Mesenchymal stem cell (in vitro differentiated cells and primary cell): ENCODE measurements at regions not wholly inside any gene's neighbourhood (a gene's known extent, or its start where the extent isn't known, plus 50 kb on each side); places are given as distances from the start of the nearest gene placed in this dataset.
A peak's percentile ranks its signal among the peaks of the same experiment; 100 is the strongest.

ENCODE experiments used
- DNase-seq: peaks from one replicate; pipeline ENCODE4 v3.0.0-alpha.2; 2013
- H2AFZ ChIP-seq: one replicate; pipeline ENCODE4 v1.6.1; 2013; ENCODE audit warnings: low read depth, mild to moderate bottlenecking, control low read depth, inconsistent platforms, low read length, moderate library complexity
- H2AK5ac ChIP-seq: 2 replicates; pipeline ENCODE4 v1.6.1; 2013; ENCODE audit warnings: low read length, moderate library complexity, mild to moderate bottlenecking, inconsistent platforms; ENCODE audit not compliant: severe bottlenecking
- H2BK120ac ChIP-seq: one replicate; pipeline ENCODE4 v1.6.1; 2013; ENCODE audit warnings: low read depth, mild to moderate bottlenecking, inconsistent platforms, low read length, moderate library complexity
- H2BK12ac ChIP-seq, 2 experiments: one replicate each; pipeline ENCODE4 v1.6.1; 2013; ENCODE audit warnings: inconsistent platforms in 2 of 2, low read length in 2 of 2, mild to moderate bottlenecking in 2 of 2, moderate library complexity in 2 of 2, control low read depth in 1 of 2
- H2BK15ac ChIP-seq: one replicate; pipeline ENCODE4 v1.6.1; 2013; ENCODE audit warnings: mild to moderate bottlenecking, low read depth, inconsistent platforms; ENCODE audit not compliant: poor library complexity, severe bottlenecking
- H2BK5ac ChIP-seq: 2 replicates; pipeline ENCODE4 v1.6.1; 2013; ENCODE audit warnings: low read depth, mild to moderate bottlenecking, low read length, control low read depth, inconsistent platforms; ENCODE audit not compliant: poor library complexity, severe bottlenecking
- H3K14ac ChIP-seq, 2 experiments: one replicate each; pipeline ENCODE4 v1.6.1; 2013; ENCODE audit warnings: inconsistent platforms in 2 of 2, low read length in 2 of 2, control low read depth in 1 of 2, mild to moderate bottlenecking in 1 of 2, moderate library complexity in 1 of 2
- H3K18ac ChIP-seq, 2 experiments: one replicate each; pipeline ENCODE4 v1.6.1; 2013; ENCODE audit warnings: inconsistent platforms in 2 of 2, low read length in 2 of 2, control low read depth in 1 of 2, low read depth in 1 of 2, mild to moderate bottlenecking in 1 of 2
- H3K23ac ChIP-seq, 2 experiments: one replicate each; pipeline ENCODE4 v1.6.1; 2013; ENCODE audit warnings: inconsistent platforms in 2 of 2, low read length in 2 of 2, mild to moderate bottlenecking in 2 of 2, moderate library complexity in 2 of 2, control low read depth in 1 of 2
- H3K27ac ChIP-seq: 2 replicates; pipeline ENCODE4 v1.5.1; 2013; ENCODE audit warnings: mild to moderate bottlenecking, moderate library complexity, low read length, control low read depth, inconsistent platforms; ENCODE audit not compliant: poor library complexity, severe bottlenecking
- H3K27me3 ChIP-seq, 2 experiments: 2 replicates each; pipeline versions ENCODE4 v1.6.1 to v1.7.0; 2013; ENCODE audit warnings: low read length in 2 of 2, mild to moderate bottlenecking in 2 of 2, moderate library complexity in 2 of 2, control low read depth in 1 of 2, inconsistent platforms in 1 of 2; ENCODE audit not compliant: control insufficient read depth in 1 of 2, insufficient read depth in 1 of 2
- H3K36me3 ChIP-seq, 2 experiments: 2 replicates each; pipeline versions ENCODE4 v1.6.1 to v1.7.0; 2013; ENCODE audit warnings: low read length in 2 of 2, control low read depth in 1 of 2, inconsistent platforms in 1 of 2, low read depth in 1 of 2, mild to moderate bottlenecking in 1 of 2; ENCODE audit not compliant: insufficient read depth in 2 of 2, control insufficient read depth in 1 of 2
- H3K4ac ChIP-seq, 2 experiments: one replicate each; pipeline ENCODE4 v1.6.1; 2013; ENCODE audit warnings: inconsistent platforms in 2 of 2, low read length in 2 of 2, mild to moderate bottlenecking in 2 of 2, moderate library complexity in 2 of 2, control low read depth in 1 of 2, low read depth in 1 of 2
- H3K4me1 ChIP-seq: 2 replicates; pipeline ENCODE4 v1.6.1; 2013; ENCODE audit warnings: low read depth, low read length, control low read depth; ENCODE audit not compliant: control insufficient read depth, insufficient read depth
- H3K4me2 ChIP-seq: 2 replicates; pipeline ENCODE4 v1.6.1; 2013; ENCODE audit warnings: low read length, mild to moderate bottlenecking, inconsistent platforms; ENCODE audit not compliant: poor library complexity, severe bottlenecking
- H3K4me3 ChIP-seq, 2 experiments: 2 replicates each; pipeline versions ENCODE4 v1.5.1 to v1.7.0; 2013; ENCODE audit warnings: low read length in 2 of 2, mild to moderate bottlenecking in 2 of 2, control low read depth in 1 of 2, low read depth in 1 of 2; ENCODE audit not compliant: insufficient read depth in 1 of 2
- H3K79me1 ChIP-seq: replicated peaks from 2 replicates; pipeline ENCODE4 v1.6.1; 2013; ENCODE audit warnings: mild to moderate bottlenecking, control low read depth, low read length, inconsistent platforms; ENCODE audit not compliant: poor library complexity, severe bottlenecking
- H3K9ac ChIP-seq: 2 replicates; pipeline ENCODE4 v1.7.0; 2013; ENCODE audit warnings: mild to moderate bottlenecking, low read length, moderate library complexity
- H3K9me3 ChIP-seq: 2 replicates; pipeline ENCODE4 v1.7.0; 2013; ENCODE audit warnings: mild to moderate bottlenecking, low read length; ENCODE audit not compliant: control insufficient read depth
- H4K8ac ChIP-seq: one replicate; pipeline ENCODE4 v1.6.1; 2013; ENCODE audit warnings: inconsistent platforms, mild to moderate bottlenecking, low read length, moderate library complexity
- H4K91ac ChIP-seq: one replicate; pipeline ENCODE4 v1.6.1; 2013; ENCODE audit warnings: mild to moderate bottlenecking, low read length, inconsistent platforms
- WGBS: methylation state at CpG from one replicate; pipeline ENCODE4 v1.1.7; 2013; ENCODE audit warnings: mixed read lengths; 5-methylcytosine and 5-hydroxymethylcytosine counted together

GRCh38 chr17:77312786-77313599, 172.2 kb downstream of the SEC14L1 start:
- H2BK120ac ChIP-seq = peak overlapping the region; percentile 59
- peak overlapping the region; percentile 40 to 45 for H2BK12ac ChIP-seq
- 77% methylated on average over 23 of the region's 23 CpGs for WGBS
- peak overlapping the region; percentile 24 for H2BK5ac ChIP-seq
- peak overlapping the region in 1 of 2 experiments; percentile 33 for H3K4me3 ChIP-seq
- no peaks in the 10 kb centered on the region for H3K9me3 ChIP-seq
- peak overlapping the region; percentile 33 to 56 for H3K18ac ChIP-seq
- H2BK15ac ChIP-seq = no peak overlapping the region
- peaks cover 20% of the 10 kb centered on the region for H3K79me1 ChIP-seq
- peaks cover 56% of the 10 kb centered on the region for H3K4me1 ChIP-seq
- H4K8ac ChIP-seq = peak overlapping the region; percentile 64
- peak overlapping the region; percentile 64 for H4K91ac ChIP-seq
- no peaks in the 10 kb centered on the region for H3K27me3 ChIP-seq
- H2AFZ ChIP-seq = no peak overlapping the region
- H3K4me2 ChIP-seq = peak overlapping the region; percentile 40
- peaks cover 0 to 40% of the 10 kb centered on the region in 2 experiments for H3K36me3 ChIP-seq
- peak overlapping the region; percentile 77 for H3K9ac ChIP-seq
- peak; percentile 67 for DNase-seq
- H3K4ac ChIP-seq = peak overlapping the region in 1 of 2 experiments; percentile 57
- H3K14ac ChIP-seq = peak overlapping the region in 1 of 2 experiments; percentile 58
- H3K27ac ChIP-seq = peak overlapping the region; percentile 87
- peak overlapping the region; percentile 50 for H2AK5ac ChIP-seq
- no peak overlapping the region for H3K23ac ChIP-seq

- H3K36me3 ChIP-seq = peaks cover 0 to 37% of the 10 kb centered on the region in 2 experiments
- 95% methylated on average over 7 of the region's 7 CpGs for WGBS
- no peak for DNase-seq
- H2BK12ac ChIP-seq = peak overlapping the region in 1 of 2 experiments; percentile 4
- peak overlapping the region; percentile 23 to 43 for H3K18ac ChIP-seq
- no peak overlapping the region for H3K23ac ChIP-seq
- peak overlapping the region; percentile 23 for H4K91ac ChIP-seq
- no peaks in the 10 kb centered on the region for H3K27me3 ChIP-seq
- peak overlapping the region; percentile 77 for H3K9ac ChIP-seq
- H2BK120ac ChIP-seq = peak overlapping the region; percentile 12
- no peak overlapping the region for H2BK5ac ChIP-seq
- peak overlapping the region in 1 of 2 experiments; percentile 2 for H3K4ac ChIP-seq
- H3K4me1 ChIP-seq = peaks cover 57% of the 10 kb centered on the region
- H4K8ac ChIP-seq = no peak overlapping the region
- no peak overlapping the region for H3K4me3 ChIP-seq
- H3K79me1 ChIP-seq = peaks cover 19% of the 10 kb centered on the region
- H2AFZ ChIP-seq = no peak overlapping the region
- no peaks in the 10 kb centered on the region for H3K9me3 ChIP-seq
- H2BK15ac ChIP-seq = no peak overlapping the region
- H2AK5ac ChIP-seq = peak overlapping the region; percentile 7
- no peak overlapping the region for H3K4me2 ChIP-seq
- no peak overlapping the region for H3K14ac ChIP-seq
- peak overlapping the region; percentile 87 for H3K27ac ChIP-seq
Observed at GRCh38 chr17:77313831-77314230, 173.1 kb downstream of the SEC14L1 start.

DNA sequence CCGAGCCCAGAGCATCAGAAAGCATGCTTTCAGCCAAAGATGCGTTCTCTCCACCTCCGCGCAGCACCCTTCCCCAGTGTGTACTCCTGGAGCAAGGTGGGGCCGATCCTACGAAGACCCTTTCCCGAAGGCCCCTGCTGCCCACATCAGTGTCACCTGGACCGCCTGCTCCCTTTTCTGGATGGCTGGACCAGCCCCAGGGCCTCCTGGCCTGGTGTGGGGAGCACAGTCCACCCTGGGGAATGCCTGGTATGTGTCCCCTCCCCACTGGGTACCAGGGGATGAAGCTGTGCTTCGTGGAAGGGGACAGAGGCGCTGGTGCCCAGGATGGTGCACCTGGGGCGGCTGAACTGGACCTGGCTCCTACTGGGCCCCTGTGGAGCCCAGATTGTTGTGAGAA, 173.8 kb downstream of the SEC14L1 start:
- Histone ChIP-seq H3K4me3 (no peak overlapping the region), H3K36me3 (peaks cover 0 to 36% of the 10 kb centered on the region in 2 experiments), H3K27me3 (no peaks in the 10 kb centered on the region), H2AK5ac (peak overlapping the region; percentile 93), H3K27ac (no peak overlapping the region), H3K4me2 (no peak overlapping the region), H3K23ac (no peak overlapping the region), H3K9me3 (no peaks in the 10 kb centered on the region), H3K9ac (peak overlapping the region; percentile 18), H3K79me1 (peaks cover 19% of the 10 kb centered on the region), H2BK5ac (no peak overlapping the region), H4K91ac (peak overlapping the region; percentile 84), H3K4me1 (peaks cover 57% of the 10 kb centered on the region), H2BK15ac (peak overlapping the region; percentile 92), H2AFZ (no peak overlapping the region), H4K8ac (peak overlapping the region; percentile 62), H2BK120ac (no peak overlapping the region), H3K14ac (peak overlapping the region in 1 of 2 experiments; percentile 68), H3K4ac (peak overlapping the region; percentile 6 to 20), H2BK12ac (peak overlapping the region in 1 of 2 experiments; percentile 91), H3K18ac (no peak overlapping the region)
- WGBS = 97% methylated on average over 11 of the region's 11 CpGs
- DNase-seq = no peak

DNA sequence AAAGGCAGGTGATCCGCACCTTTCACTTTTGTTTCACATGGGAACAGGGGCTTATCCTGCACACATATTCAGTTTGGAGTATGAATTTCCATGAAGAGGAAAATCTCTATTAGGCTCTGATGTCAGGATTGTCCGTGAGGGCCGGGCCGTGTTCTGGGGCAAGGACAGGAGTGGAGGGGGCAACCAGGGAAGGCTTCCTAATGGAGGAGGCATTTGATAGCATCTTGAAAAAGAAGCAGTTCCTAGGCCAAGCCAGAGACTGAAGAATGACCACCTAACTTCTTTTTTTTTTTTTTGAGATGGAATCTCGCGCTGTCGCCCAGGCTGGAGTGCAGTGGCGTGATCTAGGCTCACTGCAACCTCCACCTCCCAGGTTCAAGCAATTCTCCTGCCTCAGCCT, 174.2 kb downstream of the SEC14L1 start:
- no peak overlapping the region for H2BK15ac ChIP-seq
- H3K14ac ChIP-seq = no peak overlapping the region
- no peak overlapping the region for H4K8ac ChIP-seq
- H3K9me3 ChIP-seq = no peaks in the 10 kb centered on the region
- H2AFZ ChIP-seq = no peak overlapping the region
- no peaks in the 10 kb centered on the region for H3K27me3 ChIP-seq
- H3K4me1 ChIP-seq = peaks cover 57% of the 10 kb centered on the region
- peaks cover 19% of the 10 kb centered on the region for H3K79me1 ChIP-seq
- DNase-seq = no peak
- H3K4me3 ChIP-seq = no peak overlapping the region
- peak overlapping the region; percentile 84 for H4K91ac ChIP-seq
- no peak overlapping the region for H3K18ac ChIP-seq
- peak overlapping the region in 1 of 2 experiments; percentile 91 for H2BK12ac ChIP-seq
- no peak overlapping the region for H2BK120ac ChIP-seq
- H3K4me2 ChIP-seq = no peak overlapping the region
- H3K9ac ChIP-seq = no peak overlapping the region
- no peak overlapping the region for H2BK5ac ChIP-seq
- H3K27ac ChIP-seq = no peak overlapping the region
- peaks cover 0 to 36% of the 10 kb centered on the region in 2 experiments for H3K36me3 ChIP-seq
- H3K23ac ChIP-seq = no peak overlapping the region
- peak overlapping the region in 1 of 2 experiments; percentile 20 for H3K4ac ChIP-seq
- 98% methylated on average over 5 of the region's 8 CpGs for WGBS
- peak overlapping the region; percentile 93 for H2AK5ac ChIP-seq
